HepG2 (cell line): ENCODE measurements at regions not wholly inside any gene's neighbourhood (a gene's known extent, or its start where the extent isn't known, plus 50 kb on each side); places are given as distances from the start of the nearest gene placed in this dataset.
A peak's percentile ranks its signal among the peaks of the same experiment; 100 is the strongest.

Experiments
- DPF2 ChIP-seq: sonication (generic); formaldehyde crosslinking; IDR thresholded peaks from 2 replicates; pipeline ENCODE4 v1.4.0; 2020; ENCODE audit warnings: mild to moderate bottlenecking, low read depth, missing genetic modification reagents, borderline replicate concordance
- KDM1A ChIP-seq: IDR thresholded peaks from 2 replicates; pipeline ENCODE4 v1.6.1; 2016; ENCODE audit warnings: missing compliant biosample characterization
- PHF21A ChIP-seq: sonication (generic); formaldehyde crosslinking; IDR thresholded peaks from 2 replicates; pipeline ENCODE4 v1.5.0; 2020; ENCODE audit warnings: mild to moderate bottlenecking, missing genetic modification reagents
- PITX1 ChIP-seq: sonication (generic); formaldehyde crosslinking; IDR thresholded peaks from 2 replicates; pipeline ENCODE4 v1.5.1; 2020; ENCODE audit warnings: mild to moderate bottlenecking, missing genetic modification reagents
- POLR2G ChIP-seq: fragments of 200-400 bp; formaldehyde crosslinking; IDR thresholded peaks from 2 replicates; pipeline ENCODE4 v1.6.1; 2018; ENCODE audit warnings: mild to moderate bottlenecking, low read depth, low read length, moderate library complexity
- SAP130 ChIP-seq: IDR thresholded peaks from 2 replicates; pipeline ENCODE4 v1.6.1; 2016; ENCODE audit warnings: low read depth
- SOX6 ChIP-seq, 2 experiments: fragments of 450-650 bp in 1 of 2; sonication (generic) in 1 of 2; formaldehyde crosslinking in 1 of 2; IDR thresholded peaks; 2 replicates each; pipeline versions ENCODE4 v1.4.0 to v1.6.1; 2017 to 2020; ENCODE audit warnings: antibody characterized with exemption in 1 of 2, mild to moderate bottlenecking in 1 of 2, missing genetic modification reagents in 1 of 2
- TP53 ChIP-seq: sonication (generic); formaldehyde crosslinking; conservative IDR thresholded peaks from 2 replicates; pipeline ENCODE4 v1.4.0; 2020; ENCODE audit warnings: missing genetic modification reagents
- ZBTB20 ChIP-seq: sonication (generic); formaldehyde crosslinking; IDR thresholded peaks from 2 replicates; pipeline ENCODE4 v1.8.1; 2023; ENCODE audit warnings: missing genetic modification reagents, low read depth, mild to moderate bottlenecking, borderline replicate concordance
- ZFP41 ChIP-seq: sonication (generic); formaldehyde crosslinking; IDR thresholded peaks from 2 replicates; pipeline ENCODE4 v1.4.0; 2020; ENCODE audit warnings: mild to moderate bottlenecking, missing genetic modification reagents, borderline replicate concordance
- ZNF331 ChIP-seq: sonication (generic); formaldehyde crosslinking; IDR thresholded peaks from 2 replicates; pipeline ENCODE4 v1.4.0; 2020; ENCODE audit warnings: missing genetic modification reagents
- ZNF674 ChIP-seq: sonication (generic); formaldehyde crosslinking; IDR thresholded peaks from 2 replicates; pipeline ENCODE4 v1.5.0; 2020; ENCODE audit warnings: low read depth, mild to moderate bottlenecking, missing genetic modification reagents
- TF ChIP-seq, protein P1 (sequence below): conservative IDR thresholded peaks from 2 replicates; pipeline ENCODE4 v1.6.1; 2018; ENCODE audit warnings: missing genetic modification reagents
- TF ChIP-seq, protein P2 (sequence below): sonication (generic); formaldehyde crosslinking; IDR thresholded peaks from 2 replicates; pipeline ENCODE4 v1.5.1; 2020; ENCODE audit warnings: mild to moderate bottlenecking, missing genetic modification reagents, borderline replicate concordance
- TF ChIP-seq, protein P3 (sequence below): sonication (generic); formaldehyde crosslinking; IDR thresholded peaks from 2 replicates; pipeline ENCODE4 v1.4.0; 2020; ENCODE audit warnings: missing genetic modification reagents
- TF ChIP-seq, protein P4 (sequence below): sonication (generic); formaldehyde crosslinking; IDR thresholded peaks from 2 replicates; pipeline ENCODE4 v1.5.1; 2020; ENCODE audit warnings: mild to moderate bottlenecking, missing genetic modification reagents

DNA sequence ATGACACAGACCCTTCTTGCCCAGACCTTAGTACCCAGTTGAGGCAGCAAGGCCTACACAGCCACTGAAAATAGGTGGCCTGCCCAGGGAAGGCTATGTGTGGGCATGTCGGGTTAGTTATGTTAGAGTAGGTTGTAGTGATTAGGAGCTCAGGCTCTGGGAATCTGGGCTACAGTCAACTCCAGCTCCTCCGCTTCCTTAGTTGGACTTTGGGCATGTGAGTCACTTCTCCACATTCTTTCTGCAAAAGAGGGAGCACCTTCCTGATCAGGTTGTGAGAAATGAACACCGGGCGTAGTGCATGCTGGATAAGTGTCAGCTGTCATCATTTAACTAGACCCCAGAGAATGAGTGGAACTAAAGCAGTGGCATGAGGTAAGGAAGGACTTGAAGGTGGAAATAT, 64.8 kb downstream of the ARHGAP35 start (continued):
- TF ChIP-seq KDM1A (CRISPR knock-in tag) (no peak), SOX6 (IDR thresholded peaks at IDR 0.05) (no peak), SOX6 (CRISPR knock-in tag; IDR thresholded peaks at IDR 0.05) (peak; percentile 68; the same call in 1 of the 2 replicates), ZBTB20 (CRISPR knock-in tag) (peak; percentile 47; the same call in 1 of the 2 replicates), SAP130 (CRISPR knock-in tag) (peak; percentile 93), ZNF674 (CRISPR knock-in tag) (no peak), PITX1 (peak; percentile 27; the same call in 1 of the 2 replicates), DPF2 (CRISPR knock-in tag) (peak; percentile 67), POLR2G (no peak), ZNF331 (peak; percentile 35; the same call in 1 of the 2 replicates), TP53 (no peak), PHF21A (CRISPR knock-in tag) (peak; percentile 63; the same call in 1 of the 2 replicates), ZFP41 (CRISPR knock-in tag) (no peak)
- TF ChIP-seq, protein P1, sequence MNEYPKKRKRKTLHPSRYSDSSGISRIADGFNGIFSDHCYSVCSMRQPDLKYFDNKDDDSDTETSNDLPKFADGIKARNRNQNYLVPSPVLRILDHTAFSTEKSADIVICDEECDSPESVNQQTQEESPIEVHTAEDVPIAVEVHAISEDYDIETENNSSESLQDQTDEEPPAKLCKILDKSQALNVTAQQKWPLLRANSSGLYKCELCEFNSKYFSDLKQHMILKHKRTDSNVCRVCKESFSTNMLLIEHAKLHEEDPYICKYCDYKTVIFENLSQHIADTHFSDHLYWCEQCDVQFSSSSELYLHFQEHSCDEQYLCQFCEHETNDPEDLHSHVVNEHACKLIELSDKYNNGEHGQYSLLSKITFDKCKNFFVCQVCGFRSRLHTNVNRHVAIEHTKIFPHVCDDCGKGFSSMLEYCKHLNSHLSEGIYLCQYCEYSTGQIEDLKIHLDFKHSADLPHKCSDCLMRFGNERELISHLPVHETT (CRISPR knock-in tag): no peak
- TF ChIP-seq, protein P2, sequence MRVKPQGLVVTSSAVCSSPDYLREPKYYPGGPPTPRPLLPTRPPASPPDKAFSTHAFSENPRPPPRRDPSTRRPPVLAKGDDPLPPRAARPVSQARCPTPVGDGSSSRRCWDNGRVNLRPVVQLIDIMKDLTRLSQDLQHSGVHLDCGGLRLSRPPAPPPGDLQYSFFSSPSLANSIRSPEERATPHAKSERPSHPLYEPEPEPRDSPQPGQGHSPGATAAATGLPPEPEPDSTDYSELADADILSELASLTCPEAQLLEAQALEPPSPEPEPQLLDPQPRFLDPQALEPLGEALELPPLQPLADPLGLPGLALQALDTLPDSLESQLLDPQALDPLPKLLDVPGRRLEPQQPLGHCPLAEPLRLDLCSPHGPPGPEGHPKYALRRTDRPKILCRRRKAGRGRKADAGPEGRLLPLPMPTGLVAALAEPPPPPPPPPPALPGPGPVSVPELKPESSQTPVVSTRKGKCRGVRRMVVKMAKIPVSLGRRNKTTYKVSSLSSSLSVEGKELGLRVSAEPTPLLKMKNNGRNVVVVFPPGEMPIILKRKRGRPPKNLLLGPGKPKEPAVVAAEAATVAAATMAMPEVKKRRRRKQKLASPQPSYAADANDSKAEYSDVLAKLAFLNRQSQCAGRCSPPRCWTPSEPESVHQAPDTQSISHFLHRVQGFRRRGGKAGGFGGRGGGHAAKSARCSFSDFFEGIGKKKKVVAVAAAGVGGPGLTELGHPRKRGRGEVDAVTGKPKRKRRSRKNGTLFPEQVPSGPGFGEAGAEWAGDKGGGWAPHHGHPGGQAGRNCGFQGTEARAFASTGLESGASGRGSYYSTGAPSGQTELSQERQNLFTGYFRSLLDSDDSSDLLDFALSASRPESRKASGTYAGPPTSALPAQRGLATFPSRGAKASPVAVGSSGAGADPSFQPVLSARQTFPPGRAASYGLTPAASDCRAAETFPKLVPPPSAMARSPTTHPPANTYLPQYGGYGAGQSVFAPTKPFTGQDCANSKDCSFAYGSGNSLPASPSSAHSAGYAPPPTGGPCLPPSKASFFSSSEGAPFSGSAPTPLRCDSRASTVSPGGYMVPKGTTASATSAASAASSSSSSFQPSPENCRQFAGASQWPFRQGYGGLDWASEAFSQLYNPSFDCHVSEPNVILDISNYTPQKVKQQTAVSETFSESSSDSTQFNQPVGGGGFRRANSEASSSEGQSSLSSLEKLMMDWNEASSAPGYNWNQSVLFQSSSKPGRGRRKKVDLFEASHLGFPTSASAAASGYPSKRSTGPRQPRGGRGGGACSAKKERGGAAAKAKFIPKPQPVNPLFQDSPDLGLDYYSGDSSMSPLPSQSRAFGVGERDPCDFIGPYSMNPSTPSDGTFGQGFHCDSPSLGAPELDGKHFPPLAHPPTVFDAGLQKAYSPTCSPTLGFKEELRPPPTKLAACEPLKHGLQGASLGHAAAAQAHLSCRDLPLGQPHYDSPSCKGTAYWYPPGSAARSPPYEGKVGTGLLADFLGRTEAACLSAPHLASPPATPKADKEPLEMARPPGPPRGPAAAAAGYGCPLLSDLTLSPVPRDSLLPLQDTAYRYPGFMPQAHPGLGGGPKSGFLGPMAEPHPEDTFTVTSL (CRISPR knock-in tag): peak; percentile 74; the same call in 1 of the 2 replicates
- TF ChIP-seq, protein P3, sequence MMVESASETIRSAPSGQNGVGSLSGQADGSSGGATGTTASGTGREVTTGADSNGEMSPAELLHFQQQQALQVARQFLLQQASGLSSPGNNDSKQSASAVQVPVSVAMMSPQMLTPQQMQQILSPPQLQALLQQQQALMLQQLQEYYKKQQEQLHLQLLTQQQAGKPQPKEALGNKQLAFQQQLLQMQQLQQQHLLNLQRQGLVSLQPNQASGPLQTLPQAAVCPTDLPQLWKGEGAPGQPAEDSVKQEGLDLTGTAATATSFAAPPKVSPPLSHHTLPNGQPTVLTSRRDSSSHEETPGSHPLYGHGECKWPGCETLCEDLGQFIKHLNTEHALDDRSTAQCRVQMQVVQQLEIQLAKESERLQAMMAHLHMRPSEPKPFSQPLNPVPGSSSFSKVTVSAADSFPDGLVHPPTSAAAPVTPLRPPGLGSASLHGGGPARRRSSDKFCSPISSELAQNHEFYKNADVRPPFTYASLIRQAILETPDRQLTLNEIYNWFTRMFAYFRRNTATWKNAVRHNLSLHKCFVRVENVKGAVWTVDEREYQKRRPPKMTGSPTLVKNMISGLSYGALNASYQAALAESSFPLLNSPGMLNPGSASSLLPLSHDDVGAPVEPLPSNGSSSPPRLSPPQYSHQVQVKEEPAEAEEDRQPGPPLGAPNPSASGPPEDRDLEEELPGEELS (CRISPR knock-in tag): peak; percentile 58
- TF ChIP-seq, protein P4, sequence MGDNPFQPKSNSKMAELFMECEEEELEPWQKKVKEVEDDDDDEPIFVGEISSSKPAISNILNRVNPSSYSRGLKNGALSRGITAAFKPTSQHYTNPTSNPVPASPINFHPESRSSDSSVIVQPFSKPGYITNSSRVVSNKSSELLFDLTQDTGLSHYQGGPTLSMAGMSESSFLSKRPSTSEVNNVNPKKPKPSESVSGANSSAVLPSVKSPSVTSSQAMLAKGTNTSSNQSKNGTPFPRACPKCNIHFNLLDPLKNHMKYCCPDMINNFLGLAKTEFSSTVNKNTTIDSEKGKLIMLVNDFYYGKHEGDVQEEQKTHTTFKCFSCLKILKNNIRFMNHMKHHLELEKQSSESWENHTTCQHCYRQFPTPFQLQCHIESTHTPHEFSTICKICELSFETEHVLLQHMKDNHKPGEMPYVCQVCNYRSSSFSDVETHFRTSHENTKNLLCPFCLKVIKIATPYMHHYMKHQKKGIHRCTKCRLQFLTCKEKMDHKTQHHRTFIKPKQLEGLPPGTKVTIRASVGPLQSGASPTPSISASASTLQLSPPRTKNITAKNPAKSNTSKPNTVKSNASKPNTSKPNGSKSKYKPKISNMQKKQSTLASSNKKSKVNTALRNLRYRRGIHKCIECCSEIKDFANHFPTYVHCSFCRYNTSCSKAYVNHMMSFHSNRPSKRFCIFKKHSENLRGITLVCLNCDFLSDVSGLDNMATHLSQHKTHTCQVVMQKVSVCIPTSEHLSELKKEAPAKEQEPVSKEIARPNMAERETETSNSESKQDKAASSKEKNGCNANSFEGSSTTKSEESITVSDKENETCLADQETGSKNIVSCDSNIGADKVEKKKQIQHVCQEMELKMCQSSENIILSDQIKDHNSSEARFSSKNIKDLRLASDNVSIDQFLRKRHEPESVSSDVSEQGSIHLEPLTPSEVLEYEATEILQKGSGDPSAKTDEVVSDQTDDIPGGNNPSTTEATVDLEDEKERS (CRISPR knock-in tag): 0 out of 2 replicates have a peak, but pooled peaks have one; percentile 21
